ENCODE measurements at regions not wholly inside any gene's neighbourhood (a gene's known extent, or its start where the extent isn't known, plus 50 kb on each side); places are given as distances from the start of the nearest gene placed in this dataset.

DNA sequence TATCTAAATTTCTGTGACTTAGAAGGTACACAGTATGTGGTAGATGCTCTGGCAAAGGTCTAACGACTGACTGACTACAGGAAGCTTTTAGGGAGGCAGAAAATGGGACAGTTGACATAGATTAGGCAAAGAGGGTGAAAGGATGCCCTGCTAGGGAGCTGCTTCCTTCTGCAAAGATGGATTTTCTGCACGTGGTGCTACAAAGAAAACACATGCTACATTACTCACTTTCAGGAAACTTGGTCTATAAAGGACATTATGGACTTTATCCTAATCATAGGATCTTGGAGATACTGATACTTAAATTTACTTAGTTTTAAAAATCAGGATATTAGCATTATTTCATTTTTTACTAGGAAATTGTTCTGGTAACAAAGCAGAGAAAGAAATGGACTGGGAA is 405.8 kb upstream of the ADAMTS16 start:
- intact Hi-C loops (cut with micrococcal nuclease; ENCODE audit: unreplicated experiment) = no loop called here
- POLR2A ChIA-PET = no interaction called here
- Mint-ChIP-seq H3K27ac (ENCODE audit: unreplicated experiment) (no peak overlapping the region), H3K36me3 (ENCODE audit: insufficient read depth, unreplicated experiment) (no peaks in the 10 kb centered on the region), H3K9me3 (ENCODE audit: unreplicated experiment) (no peaks in the 10 kb centered on the region), H3K27me3 (ENCODE audit: insufficient read depth, unreplicated experiment) (peaks cover 10% of the 10 kb centered on the region), H3K4me3 (ENCODE audit: unreplicated experiment) (no peak overlapping the region), H3K4me1 (ENCODE audit: low read depth, unreplicated experiment) (no peaks in the 10 kb centered on the region)
- Histone ChIP-seq H3K4me3 (ENCODE audit: low read depth, low read length) (no peak overlapping the region), H3K4me1 (no peaks in the 10 kb centered on the region), H3K27me3 (replicated peaks; ENCODE audit: control insufficient read depth, insufficient read depth, low read length) (no peaks in the 10 kb centered on the region), H3K9me3 (no peaks in the 10 kb centered on the region), H3K36me3 (ENCODE audit: control insufficient read depth, insufficient read depth, low read length) (no peaks in the 10 kb centered on the region)
- BruUV-seq (replicated peaks) = no TSS peak
- TF ChIP-seq, protein P1, sequence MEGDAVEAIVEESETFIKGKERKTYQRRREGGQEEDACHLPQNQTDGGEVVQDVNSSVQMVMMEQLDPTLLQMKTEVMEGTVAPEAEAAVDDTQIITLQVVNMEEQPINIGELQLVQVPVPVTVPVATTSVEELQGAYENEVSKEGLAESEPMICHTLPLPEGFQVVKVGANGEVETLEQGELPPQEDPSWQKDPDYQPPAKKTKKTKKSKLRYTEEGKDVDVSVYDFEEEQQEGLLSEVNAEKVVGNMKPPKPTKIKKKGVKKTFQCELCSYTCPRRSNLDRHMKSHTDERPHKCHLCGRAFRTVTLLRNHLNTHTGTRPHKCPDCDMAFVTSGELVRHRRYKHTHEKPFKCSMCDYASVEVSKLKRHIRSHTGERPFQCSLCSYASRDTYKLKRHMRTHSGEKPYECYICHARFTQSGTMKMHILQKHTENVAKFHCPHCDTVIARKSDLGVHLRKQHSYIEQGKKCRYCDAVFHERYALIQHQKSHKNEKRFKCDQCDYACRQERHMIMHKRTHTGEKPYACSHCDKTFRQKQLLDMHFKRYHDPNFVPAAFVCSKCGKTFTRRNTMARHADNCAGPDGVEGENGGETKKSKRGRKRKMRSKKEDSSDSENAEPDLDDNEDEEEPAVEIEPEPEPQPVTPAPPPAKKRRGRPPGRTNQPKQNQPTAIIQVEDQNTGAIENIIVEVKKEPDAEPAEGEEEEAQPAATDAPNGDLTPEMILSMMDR (IDR thresholded peaks at IDR 0.05; ENCODE audit: insufficient read depth in 1 of 2, low read depth in 1 of 2, low read length in 1 of 2, severe bottlenecking in 1 of 2, unreplicated experiment in 1 of 2) = no peak
- CTCF ChIA-PET = no interaction called here
- no peak for DNase-seq

DNA sequence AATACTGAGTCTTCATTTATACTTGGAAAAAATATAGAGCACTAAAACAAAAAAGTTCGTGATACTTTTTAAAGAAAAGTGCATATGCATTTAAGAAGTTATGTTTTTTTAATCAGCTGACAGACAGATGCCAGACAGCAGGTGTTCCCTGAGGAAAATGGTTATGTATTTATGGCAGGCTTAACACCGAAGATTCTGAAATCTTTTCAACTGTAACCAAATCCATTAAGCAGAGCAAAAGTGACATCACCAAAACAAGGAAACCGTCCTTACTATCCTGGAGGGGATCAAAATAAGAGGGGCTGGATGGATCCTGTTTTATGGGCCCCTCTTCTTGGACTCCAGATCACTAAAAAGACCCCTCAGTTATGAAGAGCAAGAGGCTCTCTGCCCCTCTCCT is 404.9 kb upstream of the ADAMTS16 start:
- H3K36me3 ChIP-seq (ENCODE audit: control insufficient read depth, insufficient read depth, low read length) = no peaks in the 10 kb centered on the region
- TF ChIP-seq, protein P1 (IDR thresholded peaks at IDR 0.05; ENCODE audit: insufficient read depth in 1 of 2, low read depth in 1 of 2, low read length in 1 of 2, severe bottlenecking in 1 of 2, unreplicated experiment in 1 of 2) = no peak
- H3K4me3 ChIP-seq (ENCODE audit: low read depth, low read length) = no peak overlapping the region
- BruUV-seq (replicated peaks) = no TSS peak
- H3K27ac Mint-ChIP-seq (ENCODE audit: unreplicated experiment) = no peak overlapping the region
- no peak overlapping the region for H3K4me3 Mint-ChIP-seq (ENCODE audit: unreplicated experiment)
- intact Hi-C loops (cut with micrococcal nuclease; ENCODE audit: unreplicated experiment) = no loop called here
- no peaks in the 10 kb centered on the region for H3K27me3 ChIP-seq (replicated peaks; ENCODE audit: control insufficient read depth, insufficient read depth, low read length)
- no peaks in the 10 kb centered on the region for H3K9me3 ChIP-seq
- CTCF ChIA-PET = no interaction called here
- H3K4me1 ChIP-seq = no peaks in the 10 kb centered on the region
- no peak for DNase-seq
- H3K36me3 Mint-ChIP-seq (ENCODE audit: insufficient read depth, unreplicated experiment) = no peaks in the 10 kb centered on the region
- H3K4me1 Mint-ChIP-seq (ENCODE audit: low read depth, unreplicated experiment) = no peaks in the 10 kb centered on the region
- H3K9me3 Mint-ChIP-seq (ENCODE audit: unreplicated experiment) = no peaks in the 10 kb centered on the region
- H3K27me3 Mint-ChIP-seq (ENCODE audit: insufficient read depth, unreplicated experiment) = peaks cover 10% of the 10 kb centered on the region
- POLR2A ChIA-PET = no interaction called here

DNA sequence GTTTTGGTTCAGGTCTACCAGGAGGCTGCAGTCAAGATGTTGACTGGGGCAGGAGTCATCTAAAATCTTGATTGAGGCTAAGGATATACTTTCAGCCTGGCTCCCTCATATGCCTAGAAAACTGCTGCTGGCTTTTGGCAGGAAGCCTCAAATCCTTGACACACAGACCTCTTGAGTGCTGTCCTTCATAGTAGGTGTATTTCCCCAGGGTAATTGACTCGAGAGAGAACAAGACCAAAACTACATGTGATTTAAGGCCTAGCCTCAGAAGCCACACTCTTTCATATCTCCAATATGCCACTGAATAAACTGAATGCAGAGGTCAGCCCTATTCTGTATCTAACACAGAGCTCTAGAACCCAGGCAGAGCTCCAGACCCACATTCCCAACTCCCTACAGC is 402.3 kb upstream of the ADAMTS16 start:
- Mint-ChIP-seq H3K27me3 (ENCODE audit: insufficient read depth, unreplicated experiment) (peaks cover 10% of the 10 kb centered on the region), H3K4me3 (ENCODE audit: unreplicated experiment) (no peak overlapping the region), H3K36me3 (ENCODE audit: insufficient read depth, unreplicated experiment) (no peaks in the 10 kb centered on the region), H3K27ac (ENCODE audit: unreplicated experiment) (no peak overlapping the region), H3K4me1 (ENCODE audit: low read depth, unreplicated experiment) (no peaks in the 10 kb centered on the region), H3K9me3 (ENCODE audit: unreplicated experiment) (no peaks in the 10 kb centered on the region)
- TF ChIP-seq, protein P1 (IDR thresholded peaks at IDR 0.05; ENCODE audit: insufficient read depth in 1 of 2, low read depth in 1 of 2, low read length in 1 of 2, severe bottlenecking in 1 of 2, unreplicated experiment in 1 of 2) = no peak
- ChIA-PET CTCF (no interaction called here), POLR2A (no interaction called here)
- H3K4me3 ChIP-seq (ENCODE audit: low read depth, low read length) = no peak overlapping the region
- intact Hi-C loops (cut with micrococcal nuclease; ENCODE audit: unreplicated experiment) = no loop called here
- DNase-seq = no peak
- no peaks in the 10 kb centered on the region for H3K9me3 ChIP-seq
- no peaks in the 10 kb centered on the region for H3K27me3 ChIP-seq (replicated peaks; ENCODE audit: control insufficient read depth, insufficient read depth, low read length)
- no peaks in the 10 kb centered on the region for H3K4me1 ChIP-seq
- no TSS peak for BruUV-seq (replicated peaks)
- no peaks in the 10 kb centered on the region for H3K36me3 ChIP-seq (ENCODE audit: control insufficient read depth, insufficient read depth, low read length)

Data from Caco-2 (cell line).